Hepatic stellate cell (primary cell): ENCODE measurements at regions not wholly inside any gene's neighbourhood (a gene's known extent, or its start where the extent isn't known, plus 50 kb on each side); places are given as distances from the start of the nearest gene placed in this dataset.

ENCODE experiments used
- DNase-seq: peaks from one replicate; pipeline ENCODE4 v3.0.0; 2011; ENCODE audit warnings: low spot score

DNA sequence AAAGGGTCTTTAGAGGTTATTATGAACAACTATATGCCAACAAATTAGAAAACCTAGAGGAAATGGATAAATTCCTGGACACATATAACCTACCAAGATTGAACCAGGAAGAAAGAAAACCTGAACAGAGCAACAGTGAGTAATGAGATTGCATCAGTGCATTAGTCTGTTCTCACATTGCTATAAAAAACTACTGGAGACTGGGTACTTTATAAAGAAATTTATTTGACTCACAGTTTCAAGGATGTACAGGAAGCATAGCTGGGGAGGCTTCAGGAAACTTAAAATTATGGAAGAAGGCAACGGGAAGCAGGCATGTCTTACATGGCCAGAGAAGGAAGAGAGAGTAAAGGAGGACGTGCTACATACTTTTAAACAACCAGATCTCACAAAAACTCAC is 70.8 kb upstream of the GNAZ start:
- DNase-seq: no peak

DNA sequence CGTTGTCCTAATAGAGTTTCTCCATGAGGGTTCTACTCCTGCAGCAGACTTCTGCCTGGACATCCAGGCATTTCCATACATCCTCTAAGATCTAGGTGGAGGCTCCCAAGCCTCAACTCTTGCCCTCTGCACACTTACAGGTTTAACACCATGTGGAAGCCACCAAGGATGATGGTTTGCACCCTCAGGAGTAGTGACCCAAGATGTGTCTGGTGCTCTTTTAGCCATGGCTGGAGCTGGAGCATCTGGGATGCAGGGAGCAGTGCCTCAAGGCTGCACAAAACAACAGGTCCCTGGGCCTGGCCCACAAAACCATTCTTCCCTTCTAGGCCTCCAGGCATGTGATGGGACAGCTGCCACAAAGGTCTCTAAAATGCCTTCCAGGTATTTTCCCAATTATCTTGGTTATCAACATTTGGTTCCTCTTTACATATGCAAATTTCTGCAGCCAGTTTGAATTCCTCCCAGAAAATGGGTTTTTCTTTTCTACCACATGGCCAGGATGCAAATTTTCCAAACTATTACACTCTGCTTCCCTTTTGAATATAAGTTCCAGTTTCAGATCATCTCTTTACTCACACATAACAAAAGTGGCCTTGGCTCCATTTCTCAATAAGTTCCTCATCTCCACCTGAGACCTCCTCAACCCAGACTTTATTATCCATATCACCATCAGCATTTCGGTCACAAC is 69.5 kb upstream of the GNAZ start:
- no peak for DNase-seq

DNA sequence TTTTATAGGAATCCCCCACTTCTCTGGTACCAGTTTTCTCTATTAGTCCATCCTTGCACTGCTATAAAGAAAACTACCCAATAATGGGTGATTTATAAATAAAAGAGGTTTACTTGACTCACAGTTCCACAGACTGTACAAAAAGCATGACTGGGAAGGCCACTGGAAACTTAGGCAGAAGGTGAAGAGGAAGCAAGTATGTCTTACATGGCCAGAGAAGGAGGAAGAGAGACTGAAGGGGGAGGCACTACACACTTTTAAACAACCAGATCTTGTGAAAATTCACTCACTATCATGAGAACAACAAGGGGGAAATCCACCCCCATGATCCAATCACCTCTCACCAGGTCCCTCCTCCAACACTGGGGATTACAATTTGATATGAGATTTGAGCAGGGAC is 68.9 kb upstream of the GNAZ start:
- no peak for DNase-seq

DNA sequence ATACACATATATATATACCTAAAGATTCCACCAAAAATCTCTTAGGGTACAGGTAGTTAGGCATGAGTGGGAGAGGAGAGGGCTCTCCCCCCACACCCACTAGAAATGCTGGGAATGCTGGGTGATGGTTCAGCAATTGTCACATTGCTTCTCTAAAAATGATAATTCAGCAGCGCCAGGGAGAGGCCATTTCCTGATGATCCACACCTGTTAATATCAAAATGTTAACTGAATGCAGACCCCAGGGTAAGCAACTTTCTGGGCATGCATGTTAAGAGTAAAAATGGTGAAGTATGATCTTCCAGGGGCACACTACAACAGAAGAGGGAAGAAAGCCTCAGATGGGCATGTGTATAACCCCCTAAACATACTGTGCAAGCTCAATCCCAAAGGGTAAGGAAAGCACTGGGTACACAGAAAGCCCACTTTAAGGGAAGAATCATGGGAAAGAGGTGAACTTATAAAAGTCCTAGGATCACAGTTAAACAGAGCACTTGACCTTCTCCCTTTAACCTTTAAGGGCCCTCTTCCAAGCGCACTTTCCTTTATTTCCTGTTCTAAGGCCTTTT is 67.6 kb upstream of the GNAZ start:
- no peak for DNase-seq

DNA sequence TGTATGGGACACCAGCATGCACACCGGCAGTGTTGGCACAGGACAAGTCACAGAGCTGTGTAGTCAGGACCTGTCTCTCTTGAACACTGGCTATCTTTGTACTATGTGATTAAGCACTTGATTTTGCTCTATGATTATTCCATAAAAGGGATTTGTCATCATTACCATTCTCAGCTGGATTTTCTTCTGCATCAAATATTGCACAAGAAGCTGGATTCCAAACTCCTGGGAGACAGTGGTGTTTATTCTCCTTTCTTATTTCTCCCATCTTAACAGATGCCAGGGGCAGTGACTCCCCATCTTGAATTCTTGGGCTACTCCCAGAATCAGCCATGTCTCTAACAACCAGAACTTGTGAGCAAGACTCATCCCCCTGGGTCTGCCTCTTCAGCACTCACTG is 62.5 kb upstream of the GNAZ start:
- no peak for DNase-seq

DNA sequence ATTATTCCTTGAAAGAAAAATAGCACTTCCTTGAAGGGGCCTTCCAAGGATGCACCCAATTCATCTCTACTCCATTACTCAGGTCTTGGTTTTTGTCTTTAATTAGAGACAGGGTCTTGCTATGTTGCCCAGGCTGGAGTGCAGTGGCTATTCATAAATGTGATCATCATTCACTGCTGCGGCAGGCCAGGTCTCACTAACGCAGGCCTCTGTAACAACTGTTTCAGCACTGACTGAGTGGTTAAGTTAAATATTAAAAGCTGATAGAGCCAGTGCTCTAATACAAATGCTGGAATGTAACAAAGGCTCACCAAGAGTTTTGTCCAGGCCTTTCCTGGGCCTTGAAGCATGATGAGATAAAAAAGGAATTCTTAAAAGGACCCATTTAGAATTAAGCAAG is 61.4 kb upstream of the GNAZ start:
- DNase-seq: no peak
